CD8-positive, alpha-beta memory T cell (primary cell): ENCODE measurements at regions not wholly inside any gene's neighbourhood (a gene's known extent, or its start where the extent isn't known, plus 50 kb on each side); places are given as distances from the start of the nearest gene placed in this dataset.
A peak's percentile ranks its signal among the peaks of the same experiment; 100 is the strongest.
"Not testable (repeated sequence)": the region's sequence is repeated elsewhere in the genome, so short reads cannot be mapped to it uniquely, and the experiment has no call there.

Experiments
- CTCF ChIA-PET: fragments of 350-600 bp; sonication (Branson Sonifier 250); formaldehyde crosslinking; loops from one replicate; lab custom pipeline; 2021; ENCODE audit warnings: antibody characterized with exemption; lab: Charles Lee
- POLR2A ChIA-PET: fragments of 350-600 bp; sonication (Branson Sonifier 250); formaldehyde crosslinking; loops from one replicate; lab custom pipeline; 2021; ENCODE audit warnings: antibody characterized with exemption; lab: Charles Lee
- DNase-seq, 5 donors: peaks; one replicate each; pipeline versions ENCODE4 v3.0.0 to v3.0.0-alpha.2; 2020 to 2022; ENCODE audit warnings: mixed read lengths in 1 of 5
- H3K27ac ChIP-seq: one replicate; pipeline ENCODE4 v1.7.0; 2013; ENCODE audit warnings: low read depth, mild to moderate bottlenecking, low read length, moderate library complexity
- H3K27me3 ChIP-seq: 2 replicates; pipeline ENCODE4 v1.7.0; 2013; ENCODE audit warnings: low read length, mild to moderate bottlenecking; ENCODE audit not compliant: insufficient read depth, poor library complexity, severe bottlenecking
- H3K36me3 ChIP-seq: 2 replicates; pipeline ENCODE4 v1.7.0; 2013; ENCODE audit warnings: mild to moderate bottlenecking, low read length, moderate library complexity; ENCODE audit not compliant: insufficient read depth
- H3K4me1 ChIP-seq: 2 replicates; pipeline ENCODE4 v1.7.0; 2013; ENCODE audit warnings: mild to moderate bottlenecking, low read length, moderate library complexity; ENCODE audit not compliant: insufficient read depth
- H3K4me3 ChIP-seq: 2 replicates; pipeline ENCODE4 v1.7.0; 2013; ENCODE audit warnings: mild to moderate bottlenecking, low read length
- H3K9me3 ChIP-seq: 2 replicates; pipeline ENCODE4 v1.7.0; 2013; ENCODE audit warnings: mild to moderate bottlenecking, low read length
- H3K27ac Mint-ChIP-seq, 8 donors: one replicate each; pipeline ENCODE4 v1.8.0; 2020 to 2021; ENCODE audit warnings: mixed read lengths in 8 of 8, mild to moderate bottlenecking in 6 of 8, inconsistent platforms in 3 of 8, moderate library complexity in 3 of 8
- H3K27me3 Mint-ChIP-seq, 2 donors: one replicate each; pipeline ENCODE4 v1.8.0; 2020 to 2021; ENCODE audit warnings: mixed read lengths in 2 of 2, mild to moderate bottlenecking in 1 of 2, moderate library complexity in 1 of 2
- H3K36me3 Mint-ChIP-seq, 3 donors: one replicate each; pipeline ENCODE4 v1.8.0; 2020 to 2021; ENCODE audit warnings: mixed read lengths in 3 of 3, inconsistent platforms in 1 of 3, mild to moderate bottlenecking in 1 of 3
- H3K4me1 Mint-ChIP-seq, 3 donors: one replicate each; pipeline ENCODE4 v1.8.0; 2020 to 2021; ENCODE audit warnings: mixed read lengths in 3 of 3, inconsistent platforms in 1 of 3, mild to moderate bottlenecking in 1 of 3
- H3K4me3 Mint-ChIP-seq, 7 donors: one replicate each; pipeline ENCODE4 v1.8.0; 2020 to 2021; ENCODE audit warnings: mixed read lengths in 7 of 7, mild to moderate bottlenecking in 6 of 7, moderate library complexity in 4 of 7, inconsistent platforms in 2 of 7
- H3K9me3 Mint-ChIP-seq, 5 donors: one replicate each; pipeline ENCODE4 v1.8.0; 2020 to 2022; ENCODE audit warnings: mixed read lengths in 5 of 5, mild to moderate bottlenecking in 3 of 5, moderate library complexity in 2 of 5, inconsistent platforms in 1 of 5

- no peaks in the 10 kb centered on the region for H3K27me3 ChIP-seq
- H3K9me3 Mint-ChIP-seq: no peaks in the 10 kb centered on the region
- H3K27me3 Mint-ChIP-seq: peaks cover 0 to 17% of the 10 kb centered on the region in 2 donors
- H3K36me3 Mint-ChIP-seq: no peaks in the 10 kb centered on the region
- no peak overlapping the region for H3K27ac ChIP-seq
- no peak for DNase-seq
- no peak overlapping the region for H3K4me3 ChIP-seq
- ChIA-PET POLR2A (no interaction called here), CTCF (no interaction called here)
- no peaks in the 10 kb centered on the region for H3K36me3 ChIP-seq
- no peaks in the 10 kb centered on the region for H3K9me3 ChIP-seq
- no peak overlapping the region for H3K27ac Mint-ChIP-seq
- no peaks in the 10 kb centered on the region for H3K4me1 ChIP-seq
- no peaks in the 10 kb centered on the region for H3K4me1 Mint-ChIP-seq
- H3K4me3 Mint-ChIP-seq: no peak overlapping the region
Observed at GRCh38 chr1:221981461-221981860, 239.6 kb upstream of the DUSP10 start.

DNA sequence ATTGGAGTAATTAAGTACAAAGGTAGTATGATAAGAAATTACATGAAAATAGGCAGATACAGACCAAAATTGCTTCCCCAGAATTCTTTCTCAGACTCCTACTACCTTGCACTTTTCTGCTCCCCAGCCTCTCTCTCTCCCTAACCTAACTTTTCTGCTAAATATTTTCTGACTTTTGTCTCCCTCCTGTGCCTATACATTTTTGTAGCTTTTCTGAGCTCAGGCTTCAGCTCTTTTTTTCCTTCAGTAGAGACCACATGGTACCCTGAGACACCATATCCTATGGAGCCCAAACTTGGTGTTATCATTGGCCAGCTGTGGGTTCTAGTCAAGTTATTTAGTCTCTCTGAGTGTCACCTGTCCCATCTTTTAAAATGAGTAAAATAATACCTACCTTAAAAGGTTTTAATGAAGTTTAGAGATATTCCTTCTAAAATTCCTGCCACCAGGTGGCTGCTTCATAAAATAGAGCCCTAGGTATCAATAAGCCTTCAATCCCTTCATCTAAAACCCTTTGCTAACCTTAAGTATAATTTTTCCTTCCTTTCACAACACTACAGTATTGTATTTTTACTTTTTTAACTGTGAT lies 237.6 kb upstream of the DUSP10 start:
- no peak for DNase-seq
- Histone ChIP-seq H3K4me3 (no peak overlapping the region), H3K27ac (no peak overlapping the region), H3K9me3 (no peaks in the 10 kb centered on the region), H3K4me1 (no peaks in the 10 kb centered on the region), H3K36me3 (no peaks in the 10 kb centered on the region), H3K27me3 (no peaks in the 10 kb centered on the region)
- H3K4me3 Mint-ChIP-seq: no peak overlapping the region
- H3K27me3 Mint-ChIP-seq: peaks cover 0 to 12% of the 10 kb centered on the region in 2 donors
- CTCF ChIA-PET: no interaction called here
- H3K9me3 Mint-ChIP-seq: no peaks in the 10 kb centered on the region
- H3K4me1 Mint-ChIP-seq: no peaks in the 10 kb centered on the region
- peak overlapping the region in 2 of 8 donors; percentile 2 to 32 for H3K27ac Mint-ChIP-seq
- H3K36me3 Mint-ChIP-seq: no peaks in the 10 kb centered on the region
- POLR2A ChIA-PET: no interaction called here

GRCh38 chr1:221978631-221979334 lies 236.9 kb upstream of the DUSP10 start:
- H3K27me3 Mint-ChIP-seq: peaks cover 0 to 11% of the 10 kb centered on the region in 2 donors
- CTCF ChIA-PET: not testable (repeated sequence)

DNA sequence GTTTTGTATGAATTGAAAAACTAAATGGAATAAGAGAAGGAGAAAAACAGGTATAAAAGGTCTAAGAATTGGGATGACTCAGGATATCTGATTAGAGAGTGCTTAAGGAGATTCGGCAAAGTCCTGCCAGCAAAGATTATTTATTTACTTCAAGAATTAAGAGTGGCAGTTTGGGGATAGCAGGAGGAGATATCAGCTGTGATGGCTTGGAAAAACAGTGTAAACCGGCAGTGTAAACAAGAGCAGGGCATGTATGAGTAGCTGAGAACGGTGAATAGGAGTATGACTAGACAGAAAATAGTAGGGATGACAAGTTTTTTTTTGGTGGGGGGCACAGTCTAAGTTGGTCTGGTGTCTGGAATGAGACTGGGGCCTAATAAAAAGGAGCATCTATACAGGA lies 231.9 kb upstream of the DUSP10 start:
- H3K4me3 ChIP-seq, H3K27ac ChIP-seq, H3K36me3 ChIP-seq, DNase-seq, H3K4me1 ChIP-seq, H3K4me3 Mint-ChIP-seq, POLR2A ChIA-PET, H3K4me1 Mint-ChIP-seq, H3K36me3 Mint-ChIP-seq, H3K9me3 Mint-ChIP-seq, H3K27me3 ChIP-seq, H3K9me3 ChIP-seq, H3K27ac Mint-ChIP-seq, CTCF ChIA-PET, H3K27me3 Mint-ChIP-seq: not testable (repeated sequence)

More at GRCh38 chr1:221978631-221979334, 236.9 kb upstream of the DUSP10 start:
- DNase-seq, H3K4me3 ChIP-seq, H3K36me3 Mint-ChIP-seq, H3K4me1 ChIP-seq, POLR2A ChIA-PET, H3K4me1 Mint-ChIP-seq, H3K4me3 Mint-ChIP-seq, H3K9me3 ChIP-seq, H3K27ac ChIP-seq, H3K36me3 ChIP-seq, H3K9me3 Mint-ChIP-seq, H3K27me3 ChIP-seq: not testable (repeated sequence)
- H3K27ac Mint-ChIP-seq: peak overlapping the region in 1 of 8 donors; percentile 35

DNA sequence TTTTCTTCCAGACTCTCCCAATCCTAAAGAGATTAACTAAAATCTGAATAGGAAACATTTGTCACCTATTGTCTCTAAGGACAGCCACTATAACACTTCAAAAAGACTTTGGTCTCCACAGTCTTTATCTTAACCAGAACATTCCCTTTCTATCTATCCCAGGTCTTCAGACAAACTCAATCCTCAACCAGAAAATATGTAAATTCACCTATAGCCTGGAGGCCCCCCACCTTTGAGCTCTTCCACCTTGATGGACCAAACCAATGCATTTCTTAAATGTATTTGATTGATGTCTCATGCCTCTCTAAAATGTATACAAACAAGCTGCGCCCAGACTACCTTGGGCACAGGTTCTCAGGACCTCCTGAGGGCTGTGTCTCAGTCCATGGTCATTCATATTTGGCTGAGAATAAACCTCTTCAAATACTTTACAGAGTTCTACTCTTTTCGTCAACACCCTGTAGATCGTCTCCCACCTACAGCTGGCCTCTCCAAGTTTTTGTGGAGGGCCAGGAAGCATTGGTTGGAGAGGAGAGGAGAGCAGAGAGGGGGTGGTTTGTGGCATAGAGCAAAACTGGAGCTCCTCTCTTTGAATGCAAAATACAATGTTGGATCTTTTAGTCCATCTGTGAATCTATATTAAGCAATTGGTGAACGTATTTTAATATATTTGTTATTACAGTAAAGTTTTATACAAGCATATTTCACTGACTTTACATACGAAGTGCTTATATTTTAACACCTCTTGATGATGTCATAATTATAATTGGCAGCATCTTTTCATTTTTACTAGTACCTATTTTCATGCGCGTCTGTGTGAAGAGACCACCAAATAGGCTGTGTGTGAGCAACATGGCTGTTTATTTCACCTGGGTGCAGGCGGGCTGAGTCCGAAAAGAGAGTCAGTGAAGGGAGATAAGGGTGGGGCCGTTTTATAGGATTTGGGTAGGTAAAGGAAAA lies 230.7 kb upstream of the DUSP10 start:
- Histone ChIP-seq H3K4me3 (no peak overlapping the region), H3K27me3 (no peaks in the 10 kb centered on the region), H3K9me3 (no peaks in the 10 kb centered on the region), H3K4me1 (no peaks in the 10 kb centered on the region), H3K36me3 (no peaks in the 10 kb centered on the region), H3K27ac (no peak overlapping the region)
- Mint-ChIP-seq H3K4me3 (no peak overlapping the region), H3K27me3 (no peaks in the 10 kb centered on the region), H3K9me3 (no peaks in the 10 kb centered on the region), H3K36me3 (no peaks in the 10 kb centered on the region), H3K4me1 (no peaks in the 10 kb centered on the region), H3K27ac (no peak overlapping the region)
- DNase-seq: no peak
- ChIA-PET POLR2A (no interaction called here), CTCF (no interaction called here)

GRCh38 chr1:221971035-221971434 lies 229.1 kb upstream of the DUSP10 start:
- H3K9me3 ChIP-seq, H3K9me3 Mint-ChIP-seq, H3K4me3 Mint-ChIP-seq, H3K36me3 Mint-ChIP-seq, H3K4me1 Mint-ChIP-seq, H3K4me3 ChIP-seq, DNase-seq, H3K27ac Mint-ChIP-seq, H3K4me1 ChIP-seq, H3K27ac ChIP-seq, H3K27me3 ChIP-seq, POLR2A ChIA-PET, H3K27me3 Mint-ChIP-seq, CTCF ChIA-PET, H3K36me3 ChIP-seq: not testable (repeated sequence)

- H3K27ac Mint-ChIP-seq, H3K27me3 Mint-ChIP-seq, H3K4me1 ChIP-seq, H3K27ac ChIP-seq, H3K9me3 ChIP-seq, H3K36me3 ChIP-seq, H3K4me3 ChIP-seq, H3K36me3 Mint-ChIP-seq, H3K4me3 Mint-ChIP-seq, DNase-seq, CTCF ChIA-PET, H3K9me3 Mint-ChIP-seq, H3K4me1 Mint-ChIP-seq, POLR2A ChIA-PET, H3K27me3 ChIP-seq: not testable (repeated sequence)
Observed at GRCh38 chr1:221969298-221969858, 227.5 kb upstream of the DUSP10 start.

DNA sequence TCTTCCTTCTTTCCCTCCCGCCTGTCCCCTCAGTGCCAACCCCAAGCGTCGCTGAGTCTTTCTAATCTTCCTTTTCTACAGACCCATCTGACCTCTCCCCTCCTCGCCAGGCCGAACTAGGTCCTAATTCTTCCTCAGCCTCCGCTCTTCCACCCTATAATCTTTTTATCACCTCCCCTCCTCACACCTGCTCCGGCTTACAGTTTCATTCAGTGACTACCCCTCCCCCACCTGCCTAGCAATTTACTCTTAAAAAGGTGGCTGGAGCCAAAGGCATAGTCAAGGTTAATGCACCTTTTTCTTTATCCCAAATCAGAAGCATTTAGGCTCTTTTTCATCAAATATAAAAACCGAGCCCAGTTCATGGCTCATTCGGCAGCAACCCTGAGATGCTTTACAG lies 225.6 kb upstream of the DUSP10 start:
- H3K27me3 ChIP-seq, H3K4me1 ChIP-seq, H3K36me3 ChIP-seq, H3K4me3 Mint-ChIP-seq, H3K9me3 ChIP-seq, H3K36me3 Mint-ChIP-seq, H3K4me3 ChIP-seq, H3K27ac ChIP-seq, H3K9me3 Mint-ChIP-seq, POLR2A ChIA-PET, H3K27me3 Mint-ChIP-seq, DNase-seq, CTCF ChIA-PET, H3K4me1 Mint-ChIP-seq, H3K27ac Mint-ChIP-seq: not testable (repeated sequence)
